ENCODE measurements at regions not wholly inside any gene's neighbourhood (a gene's known extent, or its start where the extent isn't known, plus 50 kb on each side); places are given as distances from the start of the nearest gene placed in this dataset.

GRCh38 chrX:129247642-129248041, 275.6 kb downstream of the SMARCA1 start:
- TF ChIP-seq CTCF (conservative IDR thresholded peaks at IDR 0.05; ENCODE audit: low read depth, low read length) (no peak), EZH2 (IDR thresholded peaks at IDR 0.05; ENCODE audit: low read length, unreplicated experiment) (no peak)
